COLO668 (cell line): ENCODE measurements at regions not wholly inside any gene's neighbourhood (a gene's known extent, or its start where the extent isn't known, plus 50 kb on each side); places are given as distances from the start of the nearest gene placed in this dataset.

Experiments
- DNase-seq: peaks from one replicate; lab custom pipeline; 2025; ENCODE audit not compliant: unreplicated experiment; lab: John Stamatoyannopoulos, UW

DNA sequence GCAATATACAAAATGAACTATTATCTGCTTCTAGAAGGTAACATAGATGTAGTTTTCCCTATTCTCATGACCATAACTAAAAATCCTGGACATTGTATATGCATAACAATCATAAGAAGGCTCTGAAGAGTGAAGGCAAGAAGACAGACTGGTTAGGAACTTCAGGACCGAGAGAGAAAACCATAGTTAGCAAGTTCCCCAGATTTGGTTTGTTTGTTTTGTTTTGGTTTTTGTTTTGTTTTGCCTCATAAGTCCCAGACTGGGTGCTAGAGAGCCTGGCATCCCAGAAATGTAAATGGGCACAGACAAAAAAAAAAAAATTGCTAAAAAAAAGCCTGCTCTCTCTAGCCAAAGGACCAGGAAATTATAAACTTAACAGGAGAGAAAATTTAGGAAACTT is 192.2 kb upstream of the FBXO11 start:
- no peak for DNase-seq

DNA sequence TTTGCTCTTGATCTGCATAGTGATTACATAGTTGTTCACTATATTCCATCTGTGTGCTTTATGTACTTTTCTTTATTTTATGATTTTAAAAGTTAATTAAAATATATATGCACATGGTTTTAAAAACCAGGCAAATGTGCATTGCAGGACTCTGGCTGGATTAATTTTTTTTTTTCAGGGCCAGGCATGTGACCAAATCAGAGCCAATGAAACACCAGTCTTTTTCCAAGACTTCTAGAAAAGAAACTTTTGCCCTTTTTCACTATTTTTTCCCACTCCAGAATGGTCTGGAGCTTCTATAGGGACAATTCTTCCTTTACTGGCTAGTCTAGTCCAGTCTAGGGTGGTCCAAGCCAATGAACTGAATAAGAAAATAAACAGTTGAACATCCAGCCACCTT is 198.1 kb upstream of the FBXO11 start:
- DNase-seq = no peak

DNA sequence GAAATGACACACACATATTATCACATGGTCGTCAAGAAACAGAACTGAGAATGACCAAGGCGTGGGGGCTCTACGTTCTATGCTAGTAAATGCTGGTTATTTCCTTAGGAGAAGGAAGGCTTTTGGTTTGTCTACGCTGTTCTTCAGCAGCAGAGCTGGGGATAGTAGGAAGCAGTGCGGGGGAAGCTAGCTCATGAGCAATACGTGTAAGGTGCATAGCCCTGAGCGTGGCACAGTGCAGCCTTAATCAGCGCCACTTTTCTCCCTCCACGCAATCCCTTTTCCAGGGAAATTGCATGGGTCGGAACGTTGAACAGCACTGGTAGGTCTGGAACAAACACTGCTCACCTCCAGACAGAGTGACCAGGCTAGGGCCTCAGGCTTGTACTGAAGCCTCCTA is 199.6 kb upstream of the FBXO11 start:
- DNase-seq = no peak

DNA sequence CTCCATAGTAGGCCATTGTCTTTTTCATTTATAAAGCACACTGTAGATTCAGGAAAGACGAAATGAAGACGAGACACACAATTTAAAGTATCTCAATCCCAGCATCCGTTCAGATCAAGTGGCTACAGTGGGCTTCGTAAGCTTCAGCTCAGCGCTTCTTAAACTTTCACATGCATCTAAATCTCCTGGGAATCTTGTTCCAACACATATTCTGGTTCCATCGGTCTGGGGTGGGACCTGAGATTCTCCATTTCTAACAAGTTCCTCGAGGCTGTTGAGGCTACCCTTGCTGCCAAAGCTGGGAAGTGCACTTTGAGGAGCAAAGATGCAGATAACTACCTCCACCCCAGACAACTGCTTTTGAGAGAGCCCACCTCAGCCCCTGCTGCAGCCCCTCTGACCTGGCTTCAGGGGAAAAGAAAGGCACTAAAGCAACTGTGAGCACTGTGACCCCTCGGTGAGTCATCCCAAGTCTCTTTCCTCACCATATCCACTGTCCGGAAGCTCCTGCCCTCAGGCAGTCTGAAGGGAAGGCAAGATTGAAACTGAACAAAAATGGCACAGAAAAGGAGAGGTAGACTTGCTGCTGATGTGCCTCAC is 201.1 kb upstream of the FBXO11 start:
- DNase-seq = no peak

DNA sequence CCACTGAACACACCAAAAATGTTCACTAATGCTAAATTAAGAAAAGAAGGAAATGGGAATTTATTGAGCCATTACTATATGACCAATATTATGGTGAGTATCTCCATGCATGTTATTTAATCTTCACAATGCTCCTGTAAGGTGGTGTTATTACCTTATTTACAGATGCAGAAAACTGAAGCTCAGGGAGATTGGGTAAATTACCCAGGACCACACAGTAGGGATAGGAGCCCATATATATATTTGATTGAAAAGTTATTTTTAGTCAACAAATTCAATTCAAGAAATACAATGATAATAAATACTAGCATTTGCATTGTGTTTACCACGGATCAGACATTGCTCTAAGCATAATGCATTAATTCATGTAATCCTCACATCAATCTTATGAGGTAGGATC is 202.2 kb upstream of the FBXO11 start:
- DNase-seq = no peak

DNA sequence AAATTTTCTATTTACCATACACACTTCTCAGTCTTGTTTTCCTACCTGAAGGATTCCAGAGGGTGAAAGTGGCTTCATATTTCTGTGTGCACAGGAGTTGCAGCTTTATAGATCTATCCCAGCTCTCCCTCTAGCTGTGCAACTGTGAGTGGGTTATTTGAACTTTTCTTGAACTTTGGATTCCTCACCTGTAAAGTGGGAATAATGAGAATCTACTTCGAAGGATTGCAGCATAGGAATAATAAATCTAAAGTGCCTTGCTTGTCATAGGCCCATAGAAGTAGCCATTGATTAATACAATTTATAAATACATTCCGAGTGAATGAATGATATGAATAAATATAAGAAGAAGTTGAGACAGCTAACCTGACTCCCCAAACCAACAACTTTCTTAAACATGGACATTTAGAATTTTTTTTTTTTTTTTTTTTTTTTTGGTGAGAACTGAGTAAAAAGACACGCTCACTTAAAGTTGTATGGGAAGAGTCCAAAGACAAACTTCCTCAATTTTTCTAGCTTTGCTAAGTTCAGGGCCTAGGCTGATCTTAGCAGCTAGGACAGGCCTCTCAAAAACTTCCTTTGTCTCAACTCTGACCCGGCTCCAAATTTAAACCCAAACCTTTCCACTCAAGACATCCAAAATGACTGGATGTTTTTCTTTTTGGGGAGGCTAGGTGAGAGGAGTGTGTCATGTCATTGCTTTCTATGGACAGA is 203.3 kb upstream of the FBXO11 start:
- no peak for DNase-seq

DNA sequence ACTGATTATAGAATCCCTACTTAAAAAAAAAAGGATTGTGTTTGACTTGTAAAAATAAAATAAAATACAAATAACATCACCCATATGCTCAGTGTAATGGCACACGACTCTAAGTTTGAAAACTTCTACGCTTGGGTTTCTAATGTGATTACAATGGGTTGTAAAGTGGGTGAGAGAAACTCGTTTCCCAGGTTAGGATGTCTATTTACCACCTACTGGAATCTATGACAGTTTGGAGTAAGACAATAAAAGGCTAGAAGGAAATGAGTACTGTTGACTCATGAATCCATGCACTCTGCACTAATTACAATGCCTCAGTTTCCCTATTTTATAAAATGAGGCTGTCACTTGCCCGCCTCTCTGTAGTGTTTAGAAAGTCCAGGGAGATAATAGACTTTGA is 204.0 kb upstream of the FOXN2 start:
- no peak for DNase-seq

DNA sequence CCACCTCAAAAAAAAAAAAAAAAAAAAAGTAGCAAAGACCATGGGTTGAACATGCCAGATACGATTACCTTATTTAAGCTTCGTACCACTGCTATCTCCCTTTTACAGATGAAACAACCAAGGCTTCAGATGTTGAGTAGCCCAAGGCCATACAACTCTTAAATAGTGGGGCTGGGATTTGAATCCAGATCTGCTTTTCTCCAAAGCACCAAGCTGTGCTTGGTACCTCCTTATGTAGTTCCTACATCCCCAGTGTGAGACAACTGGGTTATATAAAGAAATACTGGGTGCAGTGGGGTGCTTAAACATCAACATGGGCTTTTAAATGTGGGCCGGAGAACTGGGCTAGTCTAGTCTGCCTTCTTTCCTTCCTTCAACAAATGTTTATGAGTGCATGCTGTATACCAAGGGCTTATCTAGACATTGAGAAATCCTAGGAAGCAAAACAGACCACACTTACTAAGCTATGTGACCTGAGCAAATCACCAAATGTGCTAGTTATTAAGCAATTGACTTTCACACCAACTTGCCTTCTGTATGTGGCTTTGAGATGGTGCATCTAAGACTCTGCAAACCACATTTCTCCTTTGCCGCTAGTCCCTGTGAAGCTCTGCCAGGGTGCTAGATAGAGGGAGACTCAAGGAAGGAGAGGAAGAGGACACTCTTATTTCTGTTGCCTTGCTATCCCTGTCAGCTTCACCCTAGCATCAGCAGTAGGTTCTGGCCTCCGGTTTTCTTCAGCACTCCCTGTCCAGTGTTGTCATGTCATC is 201.4 kb upstream of the FOXN2 start:
- DNase-seq = no peak

DNA sequence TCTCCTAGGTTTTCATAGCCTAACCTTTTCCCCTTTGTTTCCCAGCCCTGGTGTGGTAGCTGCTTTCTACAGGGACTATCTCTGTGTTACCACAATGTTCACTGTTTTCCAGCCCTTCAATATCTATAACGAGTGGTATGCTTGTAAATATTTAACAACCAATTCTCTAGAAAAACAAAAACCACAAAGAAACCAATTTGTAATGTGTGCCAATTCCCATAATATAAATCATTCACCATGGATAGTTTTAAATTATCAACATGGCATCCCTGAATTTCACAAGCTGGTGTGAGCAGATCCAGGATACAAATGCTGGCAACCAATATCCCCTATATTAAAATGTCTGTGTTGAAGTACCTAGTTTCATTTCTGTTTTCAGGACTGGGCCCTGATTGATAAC is 200.7 kb upstream of the FOXN2 start:
- no peak for DNase-seq

DNA sequence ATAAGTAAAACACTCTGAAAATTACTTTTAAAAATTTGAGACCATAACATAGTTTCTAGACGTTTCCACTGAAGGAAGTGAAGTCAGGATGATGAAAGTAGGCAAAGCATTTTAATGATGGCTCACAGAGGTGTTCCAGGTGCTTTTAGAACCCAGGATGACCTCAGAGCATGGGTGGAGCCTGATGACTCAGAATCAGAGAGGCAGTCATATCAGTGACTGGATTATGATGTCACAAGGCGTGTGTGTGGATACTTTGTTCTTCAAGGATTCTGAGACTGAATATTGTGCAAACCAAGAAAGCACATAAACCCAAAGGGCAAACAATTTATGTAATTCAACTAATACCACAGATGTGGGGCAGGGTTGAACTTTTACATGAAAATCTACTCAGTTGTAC is 200.2 kb upstream of the FOXN2 start:
- peak; percentile 22 for DNase-seq

DNA sequence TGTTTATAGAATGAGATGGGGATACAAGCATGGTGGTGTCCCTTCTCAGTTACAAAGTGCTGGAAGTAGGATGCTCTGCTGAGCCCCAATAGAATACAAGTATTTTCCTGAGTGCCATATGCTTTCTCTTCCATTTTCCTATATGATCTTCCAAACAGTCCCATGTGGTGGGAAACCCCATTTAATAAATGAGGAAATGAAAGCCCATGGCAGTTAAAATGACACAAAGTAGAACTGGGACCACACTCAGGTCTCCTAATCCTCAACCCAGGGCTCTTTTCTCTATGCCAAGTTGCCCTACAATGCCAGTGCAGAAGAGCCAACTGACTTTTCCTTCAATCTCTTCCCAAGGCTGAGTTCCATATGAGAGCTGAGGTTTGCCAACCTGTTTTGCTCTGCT is 198.0 kb upstream of the FOXN2 start:
- DNase-seq = no peak

DNA sequence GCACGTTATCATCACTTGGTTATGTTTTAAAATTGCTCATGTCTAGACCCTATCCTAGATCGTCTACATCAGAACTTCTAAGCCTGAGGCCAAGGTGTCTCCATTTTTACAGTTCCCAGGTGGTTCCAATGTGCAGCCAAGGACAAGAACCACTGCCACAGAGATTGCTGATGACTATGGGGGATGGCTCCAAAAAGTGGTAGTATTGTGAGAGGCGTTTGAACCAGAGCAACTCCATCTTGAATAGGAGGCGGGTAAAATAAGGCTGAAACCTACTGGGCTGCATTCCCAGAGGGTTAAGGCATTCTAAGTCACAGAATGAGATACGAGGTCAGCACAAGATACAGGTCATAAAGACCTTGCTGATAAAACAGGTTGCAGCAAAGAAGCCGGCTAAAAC is 195.6 kb upstream of the FOXN2 start:
- no peak for DNase-seq

DNA sequence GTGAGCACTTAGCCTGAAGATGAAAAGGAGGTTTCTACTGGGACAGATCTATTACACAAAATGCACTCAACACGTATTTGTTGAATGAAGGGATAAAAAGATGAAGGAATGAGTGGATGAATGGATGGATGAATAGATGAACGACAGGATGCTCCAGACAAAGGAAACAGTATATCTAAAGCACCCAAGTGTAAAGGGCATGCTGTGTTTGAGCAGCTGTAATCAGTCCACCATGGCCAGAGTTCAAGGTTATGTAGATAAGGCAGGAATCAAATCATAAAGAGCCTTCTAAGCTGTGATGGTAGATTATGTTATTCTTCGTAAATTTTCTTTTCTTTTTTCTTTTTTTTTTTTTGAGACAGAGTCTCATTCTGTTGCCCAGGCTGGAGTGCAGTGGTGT is 194.4 kb upstream of the FOXN2 start:
- no peak for DNase-seq

DNA sequence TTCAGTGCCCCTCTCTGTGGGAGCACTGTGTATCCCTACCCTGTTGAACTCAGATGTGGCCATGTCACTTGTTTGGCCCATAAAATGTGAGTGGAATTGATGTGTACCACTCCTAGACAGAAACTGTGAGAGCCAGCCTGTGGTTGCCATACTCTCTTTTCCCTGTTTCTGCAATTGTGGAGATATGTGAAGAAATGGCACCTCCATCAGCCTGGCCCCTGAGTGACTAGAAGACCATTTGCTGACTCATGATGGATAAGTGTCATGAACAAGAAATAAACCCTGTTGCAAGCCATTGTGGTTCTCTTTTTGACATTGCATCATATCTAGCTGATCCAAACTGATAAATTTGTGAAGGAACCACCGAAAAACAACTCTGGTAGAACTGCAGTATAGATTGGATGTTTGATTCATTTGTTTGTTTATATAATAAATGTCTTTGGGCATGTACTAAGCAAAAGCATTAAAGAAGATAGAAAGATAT is 193.7 kb upstream of the FOXN2 start:
- no peak for DNase-seq

DNA sequence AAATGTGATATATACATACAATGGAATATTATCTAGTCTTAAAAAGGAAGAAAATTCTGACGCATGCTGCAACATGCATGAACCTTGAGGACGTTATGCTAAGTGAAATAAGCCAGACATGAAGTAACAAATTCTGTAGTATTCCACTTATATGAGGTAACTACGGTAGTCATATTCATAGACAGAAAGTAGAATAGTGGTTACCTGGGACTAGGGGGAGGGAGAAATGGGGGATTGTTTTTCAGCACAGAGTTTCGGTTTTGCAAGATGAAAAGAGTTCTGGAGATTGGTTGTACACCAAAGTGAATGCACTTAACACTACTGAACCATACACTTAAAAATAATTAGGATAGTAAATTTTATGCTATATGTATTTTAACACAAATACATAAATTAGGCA is 192.3 kb upstream of the FOXN2 start:
- DNase-seq = no peak

DNA sequence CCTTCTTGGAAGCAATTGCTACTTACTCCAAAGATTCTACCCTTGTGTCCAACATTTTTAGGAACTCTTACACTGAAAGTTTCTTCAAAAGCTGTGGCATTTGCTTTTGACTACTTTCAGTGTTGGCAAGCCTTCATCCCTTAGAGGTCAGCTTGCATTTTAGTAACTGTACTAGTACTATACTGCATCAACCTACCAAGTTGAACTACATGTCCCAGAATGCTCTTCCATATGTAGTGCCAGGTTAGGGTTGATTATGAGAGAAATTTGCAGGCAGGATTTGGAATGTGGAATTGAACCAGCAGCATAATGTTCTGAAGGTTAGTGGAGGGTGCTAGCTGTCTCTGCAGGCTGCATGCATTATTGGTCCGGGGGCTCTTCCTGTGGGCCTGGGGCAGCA is 189.9 kb upstream of the FOXN2 start:
- DNase-seq = no peak

DNA sequence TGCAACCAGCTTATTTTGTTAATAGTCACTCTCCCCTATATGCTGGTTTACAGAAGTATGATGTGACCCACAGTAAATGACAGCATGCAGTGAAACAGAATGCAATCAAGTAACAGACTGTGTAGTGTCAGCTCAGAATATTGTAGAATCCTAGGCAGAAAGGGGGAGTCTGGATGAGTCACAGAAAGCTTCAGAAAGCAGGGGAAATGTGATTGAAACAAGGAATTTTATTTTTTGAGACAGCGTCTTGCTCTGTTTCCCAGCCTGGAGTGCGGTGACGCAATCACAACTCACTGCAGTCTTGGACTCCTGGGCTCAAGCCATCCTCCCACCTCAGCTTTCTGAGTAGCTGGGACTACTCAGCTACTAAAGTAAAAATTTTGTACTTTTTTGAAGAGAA is 188.3 kb upstream of the FOXN2 start:
- DNase-seq = no peak

DNA sequence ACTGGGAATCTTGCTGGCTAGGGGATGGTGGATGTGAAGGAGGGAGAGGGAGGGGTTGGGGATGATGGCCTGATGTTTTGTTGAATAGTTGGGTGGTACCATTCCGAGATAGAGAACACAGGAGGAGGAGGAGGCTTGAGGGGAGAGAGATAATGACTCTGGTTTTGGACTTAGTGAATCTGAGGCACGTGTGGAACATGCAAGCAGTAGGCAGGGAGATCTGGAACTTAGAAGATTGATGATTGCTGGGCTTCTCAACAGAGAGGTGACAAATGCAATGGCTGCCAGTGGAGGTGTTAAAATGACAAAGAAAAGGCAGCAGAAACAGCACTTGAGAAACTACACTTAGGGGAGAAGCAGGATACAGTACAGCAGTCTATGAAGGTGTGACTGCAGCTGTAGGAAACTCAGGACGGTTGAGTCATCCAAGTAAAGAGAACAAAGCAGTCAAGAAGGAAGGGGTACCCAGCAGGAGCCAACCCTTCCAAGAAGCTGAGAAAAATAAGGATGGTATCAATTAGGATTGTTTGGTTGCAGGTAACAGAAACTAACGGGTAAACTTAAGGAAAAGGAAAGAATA is 186.8 kb upstream of the FOXN2 start:
- no peak for DNase-seq

DNA sequence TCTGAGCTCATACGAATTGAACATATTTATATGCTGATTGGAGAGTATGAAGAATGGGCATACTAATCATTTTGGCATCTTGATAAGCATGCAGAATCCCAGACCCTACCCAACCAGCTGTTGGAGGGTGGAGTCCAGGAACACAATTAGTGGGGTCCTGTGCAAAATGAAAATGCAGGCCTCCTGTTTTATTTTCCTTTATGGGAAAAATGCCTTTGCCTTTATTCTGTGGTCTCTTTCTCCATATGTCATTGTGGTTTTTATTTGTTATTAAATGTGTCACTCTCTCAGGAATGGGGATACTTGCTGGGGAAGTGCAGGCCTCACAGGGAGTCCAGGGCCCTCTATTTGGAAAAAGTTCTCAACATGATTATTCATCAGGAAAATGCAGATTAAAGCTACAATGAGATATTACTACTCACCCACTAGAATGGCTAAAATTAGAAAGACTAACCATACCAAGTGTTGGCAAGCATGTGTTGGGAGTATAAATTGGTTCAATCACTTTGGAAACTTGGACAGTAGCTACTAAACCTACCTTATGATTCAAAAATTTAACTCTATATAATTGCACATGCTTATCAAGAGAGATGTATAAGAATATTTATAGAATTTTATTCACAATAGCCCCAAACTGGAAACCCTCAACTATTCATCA is 185.1 kb upstream of the FOXN2 start:
- DNase-seq = no peak

DNA sequence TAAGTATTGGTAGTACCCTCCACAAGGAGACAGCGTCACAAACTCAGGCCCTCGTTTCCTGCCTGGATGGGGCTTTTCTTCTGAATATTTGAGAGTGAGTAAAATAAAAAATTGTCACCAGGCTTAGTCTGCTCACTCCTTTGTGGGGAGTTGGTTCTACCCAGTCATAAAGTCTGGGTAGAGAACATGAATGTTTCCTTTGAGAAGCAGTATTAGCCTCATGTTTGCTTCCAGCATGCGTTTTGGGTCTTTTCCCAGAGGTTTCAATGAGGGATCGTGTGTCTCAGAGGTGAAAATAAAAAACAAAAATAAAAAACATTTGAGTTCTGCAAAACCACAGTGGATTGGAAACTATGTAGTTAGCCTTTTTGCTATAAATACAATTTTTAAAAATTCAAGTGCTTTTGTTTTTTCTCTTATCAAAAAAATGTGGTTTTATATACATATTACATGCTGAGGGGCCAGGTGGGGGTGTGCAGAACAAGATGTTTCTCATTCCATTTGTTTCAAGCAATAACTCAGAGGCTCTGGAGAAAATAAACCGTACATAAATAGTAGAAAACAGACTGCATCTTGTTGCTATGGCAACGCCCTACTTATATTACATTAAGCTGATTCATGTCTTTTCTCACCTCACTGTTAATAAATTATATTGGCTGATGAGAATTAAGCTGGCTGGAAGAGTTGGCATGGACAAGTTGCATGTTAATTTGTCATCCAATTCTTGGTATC is 182.8 kb upstream of the FOXN2 start:
- DNase-seq = no peak

DNA sequence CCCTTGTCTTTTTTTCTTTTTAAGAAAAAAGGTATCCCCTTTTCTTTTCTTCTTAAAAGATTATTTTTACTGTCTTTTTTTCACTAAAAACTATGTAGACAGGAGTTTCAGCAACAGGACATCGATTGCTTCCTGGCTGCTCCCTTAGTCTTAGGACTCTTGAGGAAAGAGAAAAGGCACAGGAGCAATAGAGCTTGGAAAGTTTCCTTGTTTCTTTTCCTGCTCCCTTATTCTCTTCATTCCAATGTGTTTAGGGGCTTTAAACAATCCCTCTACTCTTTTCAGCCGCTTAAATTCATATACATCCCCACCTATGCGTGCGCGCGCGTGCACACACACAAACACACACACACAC is 182.2 kb upstream of the FOXN2 start:
- no peak for DNase-seq
